Central memory CD8-positive, alpha-beta T cell (primary cell): ENCODE measurements at regions not wholly inside any gene's neighbourhood (a gene's known extent, or its start where the extent isn't known, plus 50 kb on each side); places are given as distances from the start of the nearest gene placed in this dataset.

Experiments
- ATAC-seq: fragments of 150-1000 bp; cut with Tn5 transposase; replicated peaks from 2 replicates; pipeline ENCODE4 v1.10.0; 2022; ENCODE audit warnings: mild to moderate bottlenecking, moderate FRiP score, moderate number of reproducible peaks; ENCODE audit not compliant: poor library complexity, severe bottlenecking; ENCODE audit errors: extremely low read depth
- DNase-seq, 2 donors: peaks; one replicate each; pipeline ENCODE4 v3.0.0; 2021; ENCODE audit warnings: low spot score in 2 of 2
- H3K27ac Mint-ChIP-seq: one replicate; pipeline ENCODE4 v1.8.0; 2022; ENCODE audit warnings: low read depth, mild to moderate bottlenecking, moderate library complexity, mixed read lengths
- H3K27me3 Mint-ChIP-seq: one replicate; pipeline ENCODE4 v1.8.0; 2022; ENCODE audit warnings: mixed read lengths
- H3K36me3 Mint-ChIP-seq: one replicate; pipeline ENCODE4 v1.8.0; 2022; ENCODE audit warnings: mild to moderate bottlenecking, moderate library complexity, mixed read lengths; ENCODE audit not compliant: insufficient read depth
- H3K4me1 Mint-ChIP-seq: one replicate; pipeline ENCODE4 v1.8.0; 2022; ENCODE audit warnings: mixed read lengths
- H3K4me3 Mint-ChIP-seq: one replicate; pipeline ENCODE4 v1.8.0; 2022; ENCODE audit warnings: mild to moderate bottlenecking, moderate library complexity, mixed read lengths
- H3K9me3 Mint-ChIP-seq: one replicate; pipeline ENCODE4 v1.8.0; 2022; ENCODE audit warnings: mixed read lengths

- ATAC-seq, result no peak
- no peaks in the 10 kb centered on the region for H3K4me1 Mint-ChIP-seq
- no peak for DNase-seq
- H3K9me3 Mint-ChIP-seq, result peaks cover 8% of the 10 kb centered on the region
- H3K27ac Mint-ChIP-seq, result no peak overlapping the region
- H3K4me3 Mint-ChIP-seq, result no peak overlapping the region
- no peaks in the 10 kb centered on the region for H3K27me3 Mint-ChIP-seq
- H3K36me3 Mint-ChIP-seq, result no peaks in the 10 kb centered on the region
These were observed 243.1 kb upstream of the COX7C start for GRCh38 chr5:86374611-86375010.

- no peak for DNase-seq
- no peaks in the 10 kb centered on the region for H3K27me3 Mint-ChIP-seq
- H3K36me3 Mint-ChIP-seq, result no peaks in the 10 kb centered on the region
- peaks cover 4% of the 10 kb centered on the region for H3K9me3 Mint-ChIP-seq
- no peak overlapping the region for H3K27ac Mint-ChIP-seq
- no peak overlapping the region for H3K4me3 Mint-ChIP-seq
- no peaks in the 10 kb centered on the region for H3K4me1 Mint-ChIP-seq
- ATAC-seq, result no peak
These were observed 241.5 kb upstream of the COX7C start for GRCh38 chr5:86376214-86376613.

DNA sequence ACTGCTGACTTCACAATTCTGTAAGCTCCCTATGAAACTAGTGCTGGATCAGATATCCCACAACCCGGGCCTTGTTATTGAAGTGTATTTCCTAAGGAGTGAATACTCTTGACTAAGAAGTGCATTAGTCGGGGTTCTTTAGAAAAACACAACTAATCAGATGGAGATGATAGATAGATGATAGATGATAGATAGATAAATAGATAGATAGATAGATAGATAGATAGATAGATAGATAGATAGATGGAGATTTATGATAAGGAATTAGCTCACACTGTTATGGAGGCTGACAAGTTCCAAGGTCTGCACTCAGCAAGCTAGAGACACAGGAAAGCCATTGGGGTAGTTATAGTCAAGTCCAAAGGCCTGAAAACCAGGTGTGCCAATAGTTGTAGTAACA, 214.6 kb upstream of the COX7C start:
- H3K36me3 Mint-ChIP-seq, result no peaks in the 10 kb centered on the region
- H3K27me3 Mint-ChIP-seq, result no peaks in the 10 kb centered on the region
- no peak overlapping the region for H3K4me3 Mint-ChIP-seq
- peaks cover 17% of the 10 kb centered on the region for H3K9me3 Mint-ChIP-seq
- no peak for DNase-seq
- no peak for ATAC-seq
- H3K27ac Mint-ChIP-seq, result no peak overlapping the region
- no peaks in the 10 kb centered on the region for H3K4me1 Mint-ChIP-seq

DNA sequence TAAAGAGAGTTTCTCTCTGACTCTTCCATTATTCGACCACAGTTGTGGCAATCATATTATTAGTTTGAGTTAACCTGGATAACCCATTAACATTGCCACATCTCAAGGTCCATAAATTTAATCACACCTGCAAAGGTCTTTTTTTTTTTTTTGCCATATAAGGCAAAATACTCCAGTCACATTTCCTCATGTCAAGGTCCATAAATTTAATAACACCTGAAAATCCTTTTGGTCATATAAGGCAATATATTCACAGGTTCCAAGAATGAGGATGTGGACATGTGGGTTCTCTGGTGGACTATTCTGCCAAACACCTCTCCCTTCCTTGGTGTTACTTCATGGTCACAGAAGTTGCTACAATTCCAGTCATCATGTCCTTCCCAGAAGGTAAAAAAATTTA, 213.5 kb upstream of the COX7C start:
- ATAC-seq (no peak), DNase-seq (no peak)
- Mint-ChIP-seq H3K4me3 (no peak overlapping the region), H3K27me3 (no peaks in the 10 kb centered on the region), H3K27ac (no peak overlapping the region), H3K9me3 (peaks cover 17% of the 10 kb centered on the region), H3K36me3 (no peaks in the 10 kb centered on the region), H3K4me1 (no peaks in the 10 kb centered on the region)

GRCh38 chr5:86407711-86408110, 210.0 kb upstream of the COX7C start:
- Mint-ChIP-seq H3K36me3 (no peaks in the 10 kb centered on the region), H3K27me3 (no peaks in the 10 kb centered on the region), H3K4me1 (no peaks in the 10 kb centered on the region), H3K27ac (no peak overlapping the region), H3K4me3 (no peak overlapping the region), H3K9me3 (peaks cover 18% of the 10 kb centered on the region)
- ATAC-seq (no peak), DNase-seq (no peak)

GRCh38 chr5:86411596-86411995, 206.1 kb upstream of the COX7C start:
- H3K4me1 Mint-ChIP-seq, result no peaks in the 10 kb centered on the region
- H3K27ac Mint-ChIP-seq, result no peak overlapping the region
- H3K27me3 Mint-ChIP-seq, result no peaks in the 10 kb centered on the region
- no peak for ATAC-seq
- H3K36me3 Mint-ChIP-seq, result no peaks in the 10 kb centered on the region
- no peak for DNase-seq
- peaks cover 11% of the 10 kb centered on the region for H3K9me3 Mint-ChIP-seq
- no peak overlapping the region for H3K4me3 Mint-ChIP-seq

DNA sequence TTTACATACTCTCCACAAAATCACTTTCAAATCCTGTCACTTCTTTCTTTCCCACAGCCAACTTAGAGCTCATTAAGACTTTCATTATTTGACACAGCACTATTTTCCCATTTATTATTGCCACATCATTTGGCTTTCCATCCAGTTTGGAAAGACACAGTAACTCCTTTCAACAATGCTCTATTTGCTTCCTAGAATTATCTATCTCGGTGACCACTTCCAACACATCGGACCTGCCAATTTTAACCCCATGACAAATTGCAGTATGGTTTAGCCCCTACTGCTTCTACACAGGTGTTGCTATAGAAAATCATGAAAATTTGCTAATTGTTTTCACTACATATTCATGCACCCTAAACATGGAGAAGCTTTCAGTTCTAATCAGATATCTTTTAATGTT, 190.6 kb upstream of the COX7C start:
- Mint-ChIP-seq H3K27me3 (no peaks in the 10 kb centered on the region), H3K27ac (no peak overlapping the region), H3K4me1 (no peaks in the 10 kb centered on the region), H3K36me3 (no peaks in the 10 kb centered on the region), H3K4me3 (no peak overlapping the region), H3K9me3 (no peaks in the 10 kb centered on the region)
- DNase-seq, result no peak
- ATAC-seq, result no peak

- H3K36me3 Mint-ChIP-seq, result no peaks in the 10 kb centered on the region
- H3K4me1 Mint-ChIP-seq, result no peaks in the 10 kb centered on the region
These were observed 178.1 kb upstream of the COX7C start for GRCh38 chr5:86439593-86440110.

DNA sequence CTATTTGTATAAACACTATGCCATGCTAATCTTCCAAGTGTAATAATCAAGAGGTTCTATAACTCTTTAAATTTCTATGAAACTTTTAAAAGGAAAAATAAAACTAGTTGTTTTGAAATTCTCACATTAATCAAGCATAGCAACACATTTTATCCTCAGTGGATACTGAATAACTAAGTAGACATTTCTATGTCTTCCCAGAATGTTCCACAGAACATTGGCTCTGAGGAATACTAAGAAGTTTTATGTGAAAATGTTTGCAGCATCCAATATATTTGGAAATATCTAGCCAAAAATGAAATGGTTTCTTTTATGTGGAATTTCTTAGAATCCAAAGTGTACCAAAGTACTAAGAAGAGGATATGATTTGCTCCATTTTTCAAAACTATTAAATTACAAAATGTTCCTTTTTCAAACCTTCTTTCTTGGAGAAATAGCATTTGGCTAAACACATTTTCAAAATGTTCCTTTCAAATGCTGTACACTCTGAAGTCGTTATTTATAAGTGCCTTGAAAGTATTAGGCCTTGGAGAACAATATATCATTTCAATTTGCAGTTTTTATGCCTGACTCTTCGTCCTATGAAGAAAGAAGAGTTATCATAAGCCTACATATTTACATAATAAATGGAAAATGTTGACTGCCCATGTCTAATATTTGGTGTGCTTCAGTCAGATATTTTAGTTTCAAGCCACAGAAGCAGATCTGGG, 175.6 kb upstream of the COX7C start:
- Mint-ChIP-seq H3K4me3 (no peak overlapping the region), H3K27ac (no peak overlapping the region), H3K9me3 (no peaks in the 10 kb centered on the region), H3K36me3 (no peaks in the 10 kb centered on the region), H3K27me3 (no peaks in the 10 kb centered on the region), H3K4me1 (no peaks in the 10 kb centered on the region)
- no peak for DNase-seq
- no peak for ATAC-seq

More at GRCh38 chr5:86439593-86440110, 178.1 kb upstream of the COX7C start:
- DNase-seq (no peak), ATAC-seq (no peak)
- Mint-ChIP-seq H3K9me3 (peaks cover 6% of the 10 kb centered on the region), H3K27me3 (no peaks in the 10 kb centered on the region), H3K4me3 (no peak overlapping the region), H3K27ac (no peak overlapping the region)

DNA sequence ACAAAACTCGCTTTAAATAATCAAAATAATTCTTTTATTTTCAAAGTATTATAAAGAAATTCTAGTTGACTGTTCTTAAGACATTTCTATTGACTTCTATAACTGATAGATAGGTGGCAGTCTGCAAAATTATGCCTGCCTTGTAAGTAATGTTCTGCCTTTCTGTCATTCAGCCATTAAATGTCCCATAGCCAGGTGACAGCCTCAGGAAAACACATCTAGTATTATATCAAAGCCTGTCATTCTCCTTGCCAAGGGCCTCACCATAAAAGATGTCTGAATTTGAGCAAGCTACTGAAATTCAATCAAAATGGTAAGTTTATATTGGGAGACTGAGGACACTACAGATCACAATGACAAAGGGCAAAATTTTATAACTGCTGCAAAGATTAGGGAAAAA, 170.4 kb upstream of the COX7C start:
- H3K36me3 Mint-ChIP-seq, result no peaks in the 10 kb centered on the region

GRCh38 chr5:86452251-86452650, 165.5 kb upstream of the COX7C start:
- no peaks in the 10 kb centered on the region for H3K9me3 Mint-ChIP-seq
- H3K4me1 Mint-ChIP-seq, result no peaks in the 10 kb centered on the region
- H3K36me3 Mint-ChIP-seq, result no peaks in the 10 kb centered on the region
- ATAC-seq (no peak), DNase-seq (no peak)
- H3K27me3 Mint-ChIP-seq, result no peaks in the 10 kb centered on the region
- H3K27ac Mint-ChIP-seq, result no peak overlapping the region
- no peak overlapping the region for H3K4me3 Mint-ChIP-seq

More for the DNA sequence above, 170.4 kb upstream of the COX7C start:
- Mint-ChIP-seq H3K27ac (no peak overlapping the region), H3K27me3 (no peaks in the 10 kb centered on the region), H3K9me3 (no peaks in the 10 kb centered on the region), H3K4me1 (no peaks in the 10 kb centered on the region), H3K4me3 (no peak overlapping the region)
- DNase-seq (no peak), ATAC-seq (no peak)

- H3K27me3 Mint-ChIP-seq, result no peaks in the 10 kb centered on the region
- H3K4me1 Mint-ChIP-seq, result no peaks in the 10 kb centered on the region
These were observed 157.2 kb upstream of the COX7C start for GRCh38 chr5:86460519-86460918.

GRCh38 chr5:86461169-86461956, 156.4 kb upstream of the COX7C start:
- no peak overlapping the region for H3K27ac Mint-ChIP-seq

More at GRCh38 chr5:86460519-86460918, 157.2 kb upstream of the COX7C start:
- Mint-ChIP-seq H3K36me3 (no peaks in the 10 kb centered on the region), H3K9me3 (peaks cover 20% of the 10 kb centered on the region), H3K27ac (no peak overlapping the region), H3K4me3 (no peak overlapping the region)
- no peak for DNase-seq
- no peak for ATAC-seq

More at GRCh38 chr5:86461169-86461956, 156.4 kb upstream of the COX7C start:
- Mint-ChIP-seq H3K27me3 (no peaks in the 10 kb centered on the region), H3K4me1 (no peaks in the 10 kb centered on the region), H3K36me3 (no peaks in the 10 kb centered on the region), H3K4me3 (no peak overlapping the region), H3K9me3 (peaks cover 26% of the 10 kb centered on the region)
- no peak for DNase-seq
- no peak for ATAC-seq
